Activated CD4-positive, alpha-beta T cell treated with anti-CD3 and anti-CD28 coated beads, Interleukin-2, amount 50 U/mL, for 1 hour (primary cell): ENCODE measurements at regions not wholly inside any gene's neighbourhood (a gene's known extent, or its start where the extent isn't known, plus 50 kb on each side); places are given as distances from the start of the nearest gene placed in this dataset.
A peak's percentile ranks its signal among the peaks of the same experiment; 100 is the strongest.

Source experiments
- DNase-seq: peaks from one replicate; pipeline ENCODE4 v3.0.0-alpha.2; 2020

DNA sequence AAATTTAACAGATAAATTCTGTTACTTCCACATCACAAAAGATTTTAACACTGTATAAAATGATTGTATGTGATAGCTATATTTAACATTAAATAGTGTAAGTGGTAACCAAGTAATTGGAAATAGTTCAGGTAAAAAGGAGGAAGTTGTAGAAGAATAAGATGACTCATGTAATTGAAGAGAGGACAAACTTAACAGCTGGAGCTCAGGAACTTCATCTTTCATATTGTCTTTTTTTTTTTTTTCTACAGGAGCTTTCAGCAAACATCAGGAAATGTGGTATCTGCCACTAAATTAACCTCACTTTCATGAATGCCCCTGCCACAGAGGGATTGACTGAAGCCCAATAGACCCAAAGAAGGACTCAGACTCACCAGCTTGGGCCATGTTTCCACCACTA, 188.4 kb upstream of the VEGFC start:
- no peak for DNase-seq

DNA sequence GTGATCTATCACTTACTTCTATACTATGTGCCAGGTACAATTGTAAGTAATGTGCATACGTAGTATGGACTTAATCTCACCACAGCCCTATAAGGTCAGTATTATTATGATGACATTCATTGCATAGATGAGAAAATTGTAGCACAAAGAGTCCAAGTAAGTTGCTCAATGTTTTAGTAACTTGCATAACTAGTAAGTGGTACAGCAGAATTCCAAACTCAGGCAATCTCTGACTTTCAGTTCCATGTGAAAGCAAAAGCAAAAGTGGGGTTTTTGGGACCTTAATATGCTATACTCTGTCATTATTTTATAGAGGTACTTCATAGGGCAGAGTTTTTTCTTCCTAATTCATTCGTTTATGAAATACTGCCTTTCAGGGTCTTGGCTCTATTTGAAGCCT, 188.8 kb upstream of the VEGFC start:
- no peak for DNase-seq

DNA sequence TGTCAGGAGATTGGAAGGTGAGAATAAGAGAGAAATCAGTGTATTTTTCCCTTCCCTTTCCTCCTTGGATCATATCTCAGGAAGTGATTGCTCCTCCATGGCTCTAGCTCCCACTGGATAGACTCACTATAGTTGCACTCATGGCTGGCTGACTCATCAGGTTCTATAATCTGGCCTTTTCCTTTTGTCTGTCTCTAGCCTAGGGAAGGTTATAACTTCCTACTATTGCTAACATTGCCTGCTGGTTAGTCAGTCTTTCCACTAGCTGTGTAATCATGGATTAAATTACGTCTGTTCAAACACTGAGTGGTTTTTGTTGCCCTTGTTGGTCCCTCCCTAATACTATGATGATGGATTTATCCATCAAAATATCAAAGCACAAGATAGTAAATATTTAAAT, 195.5 kb upstream of the VEGFC start:
- DNase-seq: no peak

DNA sequence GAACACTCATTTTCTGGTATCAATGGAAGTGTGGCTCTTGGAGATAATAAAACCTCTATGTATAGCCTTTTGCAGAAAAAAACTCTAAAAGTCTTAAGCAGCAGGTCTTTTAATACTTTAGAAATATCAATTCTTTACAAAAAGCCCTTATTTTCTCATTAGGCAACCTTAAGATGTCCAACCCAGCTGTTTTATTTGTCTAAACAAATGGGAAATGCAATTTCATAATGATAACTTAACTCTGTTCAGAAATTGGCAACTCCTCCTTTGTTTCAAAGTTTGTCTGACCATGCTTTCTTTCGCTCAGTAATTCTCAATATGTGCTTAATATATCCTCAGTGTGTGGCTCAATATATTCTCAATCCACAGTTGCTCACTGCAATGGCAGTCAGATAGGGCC, 196.5 kb upstream of the VEGFC start:
- DNase-seq: no peak

DNA sequence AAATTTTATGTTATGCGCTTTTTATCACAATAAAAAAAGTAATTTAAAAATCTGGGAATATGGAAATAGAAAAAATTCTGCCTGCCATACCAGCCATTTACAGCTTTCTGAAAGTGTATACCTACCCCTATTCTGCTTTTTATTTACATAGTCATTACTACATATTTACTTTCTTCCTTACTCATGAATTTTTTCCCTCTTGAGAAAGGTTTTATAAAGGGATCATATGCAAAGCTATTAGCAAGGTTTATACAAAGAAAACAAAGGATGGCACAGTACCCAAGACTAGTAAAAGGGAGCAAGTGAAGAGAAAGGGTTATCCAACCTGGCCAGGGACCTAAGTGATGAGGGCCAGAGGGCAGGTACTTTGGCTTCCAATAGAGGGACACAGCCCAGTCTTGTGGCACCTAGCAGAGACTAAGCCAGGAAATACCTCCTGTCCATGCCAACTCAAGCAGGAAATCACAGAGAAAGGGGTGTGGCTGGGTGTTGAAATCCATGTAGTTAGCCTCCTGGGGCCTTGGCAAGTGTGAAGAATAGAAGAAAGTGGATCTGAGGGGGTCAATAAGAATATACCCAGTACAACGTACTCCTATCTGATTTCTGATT, 207.3 kb upstream of the VEGFC start:
- DNase-seq: no peak

DNA sequence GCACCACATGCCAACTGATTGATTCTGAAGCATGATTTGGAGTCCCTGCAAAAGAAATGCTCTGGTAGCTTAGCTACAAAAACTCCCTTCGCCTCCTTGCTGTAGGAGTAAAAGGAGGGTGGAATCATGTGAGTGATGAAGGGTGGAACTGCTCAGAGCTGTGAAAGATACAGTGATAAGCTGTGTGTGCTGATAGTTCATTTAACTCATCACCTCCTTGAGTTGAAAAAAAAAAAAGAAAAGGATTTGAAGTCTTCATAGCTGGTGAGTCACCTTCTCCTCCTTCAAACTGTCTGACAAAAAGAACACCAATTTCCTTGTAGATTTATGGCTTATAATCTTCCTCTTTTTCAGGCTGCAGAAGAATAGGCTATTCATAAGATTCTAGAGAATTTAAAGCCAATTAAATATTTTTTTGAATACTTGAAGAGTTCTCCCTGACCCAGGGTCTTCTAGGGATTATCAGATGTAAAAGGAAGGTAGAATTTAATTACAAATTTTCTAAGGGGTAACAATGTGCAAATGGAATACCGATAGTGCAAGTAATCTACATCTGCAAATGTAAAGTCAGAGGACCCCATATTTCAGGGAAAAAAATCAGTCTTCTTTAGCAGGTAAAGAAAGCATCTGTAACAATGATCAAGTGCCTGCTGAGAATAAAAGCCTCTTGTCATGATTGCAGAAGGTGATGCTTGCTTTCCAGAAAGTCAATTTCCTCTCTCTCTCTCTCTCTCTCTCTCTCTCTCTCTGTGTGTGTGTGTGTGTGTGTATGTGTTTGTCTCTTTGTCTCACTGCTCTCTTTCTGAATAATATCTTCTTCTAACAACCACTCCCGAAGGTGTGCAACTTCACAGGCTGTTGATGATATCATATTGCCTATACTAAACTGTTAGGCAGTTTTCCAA, 208.8 kb upstream of the VEGFC start:
- no peak for DNase-seq

DNA sequence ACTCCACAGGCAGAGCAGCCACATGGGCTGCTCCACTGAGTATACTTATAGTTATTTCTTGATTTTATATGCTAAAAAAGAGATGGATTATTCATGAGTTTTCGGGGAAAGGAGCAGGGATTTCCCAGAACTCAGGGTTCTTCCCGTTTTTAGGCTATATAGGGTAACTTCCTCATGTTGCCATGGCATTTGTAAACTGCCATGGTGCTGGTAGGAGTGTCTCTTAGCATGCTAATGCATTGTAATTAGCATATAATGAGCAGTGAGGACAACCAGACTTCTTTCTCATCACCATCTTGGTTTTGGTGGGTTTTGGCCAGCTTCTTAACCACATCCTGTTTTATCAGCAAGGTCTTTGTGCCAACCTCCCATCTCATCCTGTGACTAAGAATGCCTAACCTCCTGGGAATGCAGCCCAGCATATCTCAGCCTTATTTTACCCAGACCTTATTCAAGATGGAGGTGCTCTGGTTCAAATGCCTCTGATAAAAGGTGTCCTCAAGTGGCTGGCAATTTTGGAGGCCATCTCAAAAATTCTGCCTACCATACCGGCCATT, 213.0 kb upstream of the VEGFC start:
- no peak for DNase-seq

DNA sequence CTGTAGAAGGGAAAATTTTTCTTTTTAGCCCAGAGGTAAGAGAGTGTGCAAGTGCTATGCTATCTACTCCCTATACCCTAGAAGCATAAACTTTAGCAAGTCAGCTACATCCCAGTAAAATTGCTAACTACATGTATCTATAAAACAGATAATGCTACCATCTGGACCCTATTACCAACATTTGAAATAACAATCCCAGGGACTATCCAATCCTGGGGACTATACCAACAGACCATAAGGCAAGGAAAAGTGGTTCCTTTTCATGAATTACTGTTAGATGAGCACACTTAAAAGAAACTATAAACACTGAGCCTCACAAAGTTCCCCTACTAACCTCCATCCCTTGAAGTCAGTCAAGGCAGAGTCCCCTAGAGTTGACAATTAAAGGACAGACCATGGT, 213.6 kb upstream of the VEGFC start:
- DNase-seq: no peak

DNA sequence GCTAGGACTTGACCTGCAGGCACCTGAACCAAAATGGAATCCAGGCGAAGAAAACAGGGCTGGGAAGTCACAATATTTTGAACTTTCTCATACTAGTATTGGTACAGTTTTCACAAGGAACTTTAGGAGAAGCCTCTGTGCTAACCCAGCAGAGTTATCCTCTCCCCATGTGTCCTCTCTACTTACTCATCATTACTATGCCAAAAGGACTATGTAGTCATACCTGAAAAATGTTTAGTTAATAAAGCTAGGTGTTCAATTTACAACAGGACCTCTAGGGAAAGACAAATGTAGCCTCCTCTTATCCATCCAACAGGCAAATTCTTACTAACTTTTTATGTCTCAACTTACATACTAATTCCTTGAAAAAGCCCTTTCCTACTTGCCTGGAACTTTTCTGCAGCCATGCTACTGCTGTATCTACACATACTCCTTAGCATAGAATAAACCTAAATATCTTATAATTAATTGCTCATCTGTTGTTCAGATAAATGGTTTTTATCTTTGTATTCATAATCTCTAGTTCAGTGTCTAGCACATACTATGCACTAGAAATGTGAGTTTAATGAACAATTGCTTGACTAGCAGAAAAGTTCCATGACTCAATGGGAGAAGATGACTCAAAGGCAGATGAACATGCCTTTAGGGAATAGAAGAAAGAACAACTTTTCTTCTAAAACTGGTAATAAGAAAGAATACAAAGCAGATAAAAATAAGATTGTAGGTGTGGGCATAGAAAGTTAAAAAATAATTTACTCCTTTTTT, 215.5 kb upstream of the VEGFC start:
- DNase-seq: no peak

DNA sequence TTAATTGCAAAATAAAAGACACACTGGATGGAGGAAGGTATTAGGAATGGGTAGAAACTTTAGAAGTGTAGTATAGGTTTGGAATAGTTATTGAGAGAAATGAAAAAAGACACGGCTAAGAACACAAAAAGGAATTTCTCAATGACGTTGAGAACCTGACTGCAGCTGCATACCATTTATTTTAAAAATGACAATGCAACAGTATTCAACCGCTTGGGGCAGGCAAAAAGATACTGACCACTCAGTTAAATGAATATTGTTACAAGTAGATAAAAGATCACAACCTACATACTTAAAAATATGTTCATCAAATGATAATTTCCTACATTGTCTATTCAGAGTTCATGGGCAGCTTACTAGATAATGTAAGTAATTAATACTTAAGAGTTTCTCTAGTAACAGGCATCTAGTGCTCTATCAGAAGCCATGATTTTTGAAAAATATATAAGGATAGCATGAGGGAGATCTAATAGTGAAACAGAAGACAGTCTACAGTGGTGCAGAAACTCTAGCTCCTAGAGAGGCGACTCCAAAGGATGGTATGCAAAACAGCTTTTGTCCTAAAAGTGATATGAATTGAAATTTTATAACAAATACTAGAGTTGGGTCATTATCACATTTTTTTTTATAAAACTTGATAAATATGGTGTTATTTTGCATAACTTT, 216.2 kb upstream of the VEGFC start:
- no peak for DNase-seq

DNA sequence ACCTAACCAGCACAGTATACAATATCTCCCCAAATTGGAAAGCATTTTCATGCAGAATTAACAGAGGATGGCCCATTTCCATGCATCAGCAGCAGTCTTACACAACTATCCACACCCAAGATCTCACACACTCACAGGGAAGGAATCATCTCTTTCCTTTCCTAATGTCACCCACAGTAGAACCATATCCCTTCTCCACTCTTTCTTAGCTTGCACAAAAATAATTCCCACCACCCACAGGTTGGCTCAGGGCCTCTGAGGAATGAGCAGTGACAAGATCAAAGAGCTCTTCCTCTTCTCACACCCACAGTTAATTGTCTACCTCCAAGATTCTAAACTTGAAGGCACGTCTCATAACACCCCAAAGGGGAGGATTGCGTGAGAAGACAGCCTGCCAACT, 217.7 kb upstream of the VEGFC start:
- no peak for DNase-seq

DNA sequence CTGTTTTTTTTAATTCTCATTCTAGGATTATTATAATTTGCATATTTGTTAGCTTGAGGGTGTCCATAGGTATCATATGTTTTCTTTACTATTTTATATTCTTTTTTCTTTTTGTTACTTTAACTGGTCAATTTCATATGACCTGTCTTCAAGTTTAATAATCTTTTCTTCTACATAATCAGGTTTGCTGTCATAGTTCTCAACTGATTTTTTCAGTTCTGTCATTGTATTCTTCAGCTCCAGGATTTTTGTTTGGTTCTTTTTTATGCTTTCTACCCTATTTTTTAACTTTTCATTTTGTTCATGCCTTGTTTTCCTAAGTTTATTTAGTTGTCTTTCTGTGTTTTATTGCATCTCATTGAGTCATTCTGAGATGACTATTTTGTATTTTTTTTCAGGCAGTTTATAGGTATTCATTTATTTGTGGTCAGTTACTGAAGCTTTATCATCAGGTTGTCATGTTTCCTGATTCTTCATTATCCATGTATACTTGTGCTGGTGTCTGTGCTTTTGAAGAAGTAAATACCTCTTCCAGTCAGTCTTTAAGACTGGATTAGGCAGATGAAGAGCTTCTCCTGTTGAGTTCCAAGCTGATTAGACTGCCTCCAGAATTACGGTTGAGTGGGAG, 220.3 kb upstream of the VEGFC start:
- DNase-seq: no peak

DNA sequence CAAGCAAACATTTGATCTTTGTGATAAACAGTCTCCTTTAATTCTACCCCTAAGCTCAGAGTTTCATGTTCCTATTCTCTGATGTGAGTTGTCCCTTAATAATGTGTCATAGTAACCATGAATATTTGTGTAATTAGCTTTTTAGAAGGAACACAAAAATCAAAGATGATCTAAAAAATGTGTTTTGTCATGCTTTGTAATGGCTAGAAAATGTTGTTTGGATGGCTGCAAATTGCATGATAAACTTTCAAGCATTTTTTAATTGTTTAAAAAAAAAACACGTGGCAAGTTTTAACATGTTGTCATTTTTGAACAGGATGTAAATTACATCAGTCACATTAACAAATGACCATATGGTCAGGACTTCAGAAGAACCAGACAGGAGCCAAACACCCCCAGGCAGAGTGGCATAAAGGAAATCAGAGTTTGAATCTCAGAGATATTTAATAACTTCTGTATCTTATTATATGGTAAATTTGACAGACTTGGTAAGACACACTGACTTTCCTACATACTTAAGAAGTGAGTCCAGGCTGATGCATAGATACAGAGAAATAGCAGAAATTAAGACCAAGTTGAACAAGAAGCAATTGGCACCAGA, 223.9 kb upstream of the VEGFC start:
- DNase-seq: no peak

DNA sequence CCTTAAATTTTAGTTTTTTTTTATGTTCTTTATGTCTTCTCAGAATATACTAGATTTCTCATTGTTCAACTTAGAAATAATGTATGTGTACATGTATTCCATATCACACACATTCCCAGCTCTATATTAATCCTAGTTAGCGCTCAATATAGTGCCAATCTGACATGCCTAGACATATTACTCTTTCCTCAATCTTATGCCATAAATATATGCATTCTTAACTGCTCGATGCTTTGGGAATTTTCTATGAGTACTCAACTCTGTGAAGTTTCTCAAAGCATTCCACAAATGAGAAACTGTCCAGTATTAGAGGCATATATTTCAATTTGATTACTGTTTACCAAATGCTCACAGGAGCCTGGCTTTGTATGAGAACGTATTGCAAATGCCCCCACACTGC, 231.2 kb upstream of the VEGFC start:
- no peak for DNase-seq

DNA sequence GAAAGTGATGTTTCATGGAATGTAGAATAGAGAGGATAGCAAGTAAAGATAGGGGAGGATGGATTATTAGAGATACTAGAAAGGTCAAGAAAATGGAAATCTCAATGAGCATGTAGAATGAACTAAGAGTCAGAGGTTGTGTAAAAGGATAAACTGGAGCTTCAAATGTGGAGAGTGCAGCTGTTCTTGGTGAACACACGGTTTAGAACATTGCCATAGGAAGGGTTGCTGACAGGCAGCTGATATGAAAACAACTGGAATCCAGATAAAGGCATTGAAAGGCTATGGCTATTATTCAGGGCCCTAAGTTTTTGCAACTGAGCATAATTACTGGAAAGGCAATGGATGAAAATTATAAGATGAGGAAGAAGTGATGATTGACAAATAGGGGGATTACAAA, 239.6 kb upstream of the VEGFC start:
- DNase-seq: no peak

DNA sequence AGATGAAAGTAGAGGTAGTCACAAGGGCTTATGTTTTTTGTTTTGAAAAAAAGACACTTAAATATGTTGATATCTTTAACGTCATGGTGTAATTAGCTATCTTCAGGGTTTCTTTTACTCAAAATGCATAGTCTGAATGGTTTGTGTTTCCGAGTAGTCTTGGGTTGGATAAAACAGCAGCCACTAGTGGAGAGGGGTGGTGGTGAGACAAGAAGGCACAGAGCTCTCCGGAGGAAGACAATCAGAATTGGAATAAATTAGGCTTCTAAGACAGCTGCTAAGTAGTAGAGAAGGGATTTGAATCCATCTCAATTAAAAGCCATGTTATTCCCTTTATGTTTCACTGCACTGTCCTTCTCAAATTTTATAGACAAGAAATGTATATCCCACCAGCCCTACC, 240.4 kb upstream of the VEGFC start:
- DNase-seq: no peak

DNA sequence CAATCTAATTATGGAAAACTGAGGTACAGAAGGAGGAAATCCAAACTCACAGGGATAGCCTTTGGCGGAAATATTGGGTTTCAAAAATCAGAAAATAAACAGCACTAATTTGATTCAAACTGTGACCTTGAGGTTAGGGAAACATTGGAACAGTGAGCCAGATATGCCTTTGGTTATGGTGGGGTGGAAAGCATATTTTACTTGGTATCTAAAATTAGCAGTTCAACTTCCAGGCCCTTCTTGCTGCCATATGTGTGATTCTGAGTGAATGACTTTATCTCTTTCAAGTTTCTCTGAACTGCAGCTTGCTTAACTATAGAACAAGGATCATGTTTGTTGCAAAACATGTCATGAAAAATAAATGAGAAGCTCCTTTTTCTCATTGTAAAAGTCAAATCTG, 240.9 kb upstream of the VEGFC start:
- DNase-seq: no peak

DNA sequence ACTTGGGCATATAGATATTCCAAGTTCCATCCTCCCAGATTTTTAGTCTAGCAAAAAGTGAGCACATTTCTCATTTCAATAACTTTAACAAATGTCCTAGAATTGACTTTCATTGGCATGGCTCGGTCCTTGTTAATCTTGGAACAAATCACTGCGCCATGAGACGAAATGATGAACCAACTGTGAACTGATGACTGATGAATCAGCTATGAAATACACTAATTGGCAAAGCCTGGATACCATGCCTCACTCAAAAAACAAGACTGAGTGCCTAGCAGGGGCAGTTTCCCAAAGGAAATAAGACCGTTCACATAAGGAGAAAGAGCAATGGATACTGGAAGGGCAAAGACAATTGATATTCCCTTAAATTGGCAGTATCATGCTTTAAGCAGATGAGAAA, 248.6 kb upstream of the VEGFC start:
- no peak for DNase-seq

DNA sequence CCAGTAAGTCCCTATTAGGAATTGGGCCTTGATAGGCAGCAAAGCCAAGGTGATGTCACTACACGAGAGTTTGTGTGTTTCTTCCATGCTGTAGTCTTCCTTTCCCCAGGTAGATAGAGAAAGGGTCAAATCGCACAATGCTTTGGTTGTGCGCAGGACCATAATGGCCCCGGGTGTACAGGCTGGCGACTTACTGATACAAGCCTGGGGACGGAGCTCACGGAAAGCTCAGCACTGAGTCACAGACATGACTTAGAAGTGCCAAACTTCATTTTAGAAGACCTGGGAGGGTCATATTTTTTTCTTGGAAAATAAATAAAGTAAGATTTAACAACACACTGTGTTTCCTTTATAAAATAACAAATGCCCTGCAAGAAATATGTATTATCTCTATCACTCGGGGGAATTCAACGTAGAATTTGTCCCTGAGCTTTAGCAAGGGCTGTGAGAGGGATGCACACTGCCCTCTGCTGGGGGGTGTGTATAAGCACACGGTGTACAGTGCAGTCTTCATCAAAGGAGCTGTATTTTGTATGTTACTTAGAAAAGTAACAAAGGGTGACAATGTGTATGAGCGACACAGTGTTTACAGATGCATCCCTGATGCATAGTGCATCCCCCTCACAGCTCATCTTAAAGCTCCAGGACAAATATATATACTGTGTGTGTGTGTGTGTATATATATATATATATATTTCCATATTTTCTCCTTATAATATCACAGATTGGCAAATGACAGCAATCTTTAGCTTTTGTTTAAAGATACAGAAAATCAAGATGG, 254.5 kb upstream of the VEGFC start:
- peak; percentile 37 for DNase-seq

DNA sequence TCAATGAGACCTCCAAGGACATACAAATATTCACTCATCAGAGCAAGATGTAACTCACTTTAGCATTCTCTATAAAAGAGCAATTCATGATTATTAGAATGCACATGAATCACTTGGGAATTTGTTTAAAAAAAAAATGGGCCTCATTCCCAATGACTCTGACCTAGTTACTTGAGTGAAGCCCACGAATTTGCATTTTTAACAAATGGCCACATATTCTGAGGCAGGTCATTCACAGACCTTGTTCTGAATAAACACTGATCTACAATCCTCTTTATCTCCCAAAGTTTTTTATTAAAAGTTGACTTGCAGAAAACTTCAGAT, 255.1 kb upstream of the VEGFC start:
- DNase-seq: no peak

DNA sequence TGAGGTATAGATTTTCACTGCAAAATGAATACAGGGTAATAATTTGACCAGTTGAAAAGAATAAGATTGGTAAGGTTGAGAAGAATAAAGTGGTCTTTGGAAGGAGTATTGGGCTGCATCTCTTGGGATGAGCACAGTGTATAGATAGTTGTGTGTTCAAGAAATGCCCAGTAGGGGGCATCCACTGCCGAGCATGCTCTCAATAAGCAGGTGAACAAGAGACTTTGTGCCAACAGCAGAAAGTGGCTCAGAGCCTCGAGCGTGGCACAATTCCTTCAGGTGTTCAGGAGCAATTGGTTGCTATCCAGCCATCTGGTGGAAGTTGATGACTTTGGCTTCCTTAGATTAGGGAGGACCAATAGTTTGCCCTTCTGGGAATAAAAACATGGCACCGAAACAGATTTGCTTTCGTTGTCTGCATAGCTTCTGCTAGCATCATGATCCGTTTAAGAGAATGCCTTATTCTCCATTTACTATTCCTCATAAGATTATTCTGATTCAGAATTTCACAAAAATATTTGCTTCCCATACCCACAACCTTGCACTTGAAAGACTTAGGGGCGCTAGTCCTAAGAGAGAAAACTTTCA, 258.1 kb upstream of the NEIL3 start:
- DNase-seq: no peak
